AG04450 (cell line): ENCODE measurements at regions not wholly inside any gene's neighbourhood (a gene's known extent, or its start where the extent isn't known, plus 50 kb on each side); places are given as distances from the start of the nearest gene placed in this dataset.

Experiments used
- CTCF ChIA-PET: fragments of 300-600, 350-600 bp; formaldehyde crosslinking; extraction: SDS; loops from one replicate; lab custom pipeline; 2022; ENCODE audit warnings: antibody characterized with exemption, inconsistent platforms; lab: Charles Lee
- POLR2A ChIA-PET: fragments of 350-600 bp; formaldehyde crosslinking; extraction: SDS; loops from one replicate; lab custom pipeline; 2021; ENCODE audit warnings: antibody characterized with exemption, inconsistent platforms; lab: Yijun Ruan, JAX
- DNase-seq: peaks from one replicate; pipeline ENCODE4 v3.0.0-alpha.2; 2011; ENCODE audit warnings: low read depth, low spot score
- H3K27ac ChIP-seq: one replicate; pipeline ENCODE4 v1.5.1; 2012; ENCODE audit warnings: low read depth, low read length, control low read depth
- H3K27me3 ChIP-seq: one replicate; pipeline ENCODE4 v1.6.0; 2012; ENCODE audit warnings: low read length; ENCODE audit not compliant: control insufficient read depth, insufficient read depth
- H3K4me3 ChIP-seq: 2 replicates; pipeline ENCODE4 v1.5.1; 2011; ENCODE audit warnings: mild to moderate bottlenecking, low read depth, low read length, control low read depth
- H3K9me3 ChIP-seq: 2 replicates; pipeline ENCODE4 v1.5.1; 2012; ENCODE audit warnings: low read length; ENCODE audit not compliant: control insufficient read depth, insufficient read depth
- TF ChIP-seq, protein P1 (sequence below): IDR thresholded peaks from 2 replicates; pipeline ENCODE4 v1.5.1; 2011; ENCODE audit warnings: low read depth, low read length, control low read depth, inconsistent platforms

DNA sequence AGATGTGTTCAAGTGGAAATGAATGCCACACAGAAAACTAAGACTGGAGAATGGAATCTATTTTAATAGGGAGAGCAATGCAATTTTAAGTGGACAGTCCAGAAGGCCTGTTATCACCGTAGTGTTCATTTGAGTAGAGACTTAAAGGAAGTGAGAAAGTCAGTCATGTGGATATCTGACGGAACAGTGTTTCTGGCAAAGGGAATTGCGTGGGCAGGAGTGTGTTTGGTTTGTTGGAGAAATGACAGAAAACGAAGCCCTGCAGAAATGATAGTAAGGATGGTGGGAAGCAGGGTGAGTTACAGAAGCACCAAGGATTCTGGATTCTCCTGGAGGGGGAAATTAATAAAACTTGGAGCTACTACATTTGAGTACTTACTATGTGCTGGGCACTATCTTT, 776.6 kb downstream of the MED13L start:
- TF ChIP-seq, protein P1, sequence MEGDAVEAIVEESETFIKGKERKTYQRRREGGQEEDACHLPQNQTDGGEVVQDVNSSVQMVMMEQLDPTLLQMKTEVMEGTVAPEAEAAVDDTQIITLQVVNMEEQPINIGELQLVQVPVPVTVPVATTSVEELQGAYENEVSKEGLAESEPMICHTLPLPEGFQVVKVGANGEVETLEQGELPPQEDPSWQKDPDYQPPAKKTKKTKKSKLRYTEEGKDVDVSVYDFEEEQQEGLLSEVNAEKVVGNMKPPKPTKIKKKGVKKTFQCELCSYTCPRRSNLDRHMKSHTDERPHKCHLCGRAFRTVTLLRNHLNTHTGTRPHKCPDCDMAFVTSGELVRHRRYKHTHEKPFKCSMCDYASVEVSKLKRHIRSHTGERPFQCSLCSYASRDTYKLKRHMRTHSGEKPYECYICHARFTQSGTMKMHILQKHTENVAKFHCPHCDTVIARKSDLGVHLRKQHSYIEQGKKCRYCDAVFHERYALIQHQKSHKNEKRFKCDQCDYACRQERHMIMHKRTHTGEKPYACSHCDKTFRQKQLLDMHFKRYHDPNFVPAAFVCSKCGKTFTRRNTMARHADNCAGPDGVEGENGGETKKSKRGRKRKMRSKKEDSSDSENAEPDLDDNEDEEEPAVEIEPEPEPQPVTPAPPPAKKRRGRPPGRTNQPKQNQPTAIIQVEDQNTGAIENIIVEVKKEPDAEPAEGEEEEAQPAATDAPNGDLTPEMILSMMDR = no peak
- Histone ChIP-seq H3K27ac (no peak overlapping the region), H3K4me3 (no peak overlapping the region), H3K27me3 (no peaks in the 10 kb centered on the region), H3K9me3 (no peaks in the 10 kb centered on the region)
- no peak for DNase-seq
- CTCF ChIA-PET = no interaction called here
- POLR2A ChIA-PET = no interaction called here

- DNase-seq = no peak
- ChIA-PET CTCF (interaction anchor here (0.6 kb wide), 2 partner anchors 82 to 110 kb away, joined by 3 to 4 read pairs; no protein-coding TSS in a partner anchor), POLR2A (no interaction called here)
- H3K4me3 ChIP-seq = no peak overlapping the region
- H3K27me3 ChIP-seq = peaks cover 2% of the 10 kb centered on the region
- TF ChIP-seq, protein P1 = no peak
- H3K27ac ChIP-seq = no peak overlapping the region
- H3K9me3 ChIP-seq = 0 out of 2 replicates have a peak, but pooled peaks cover 2% of the 10 kb centered on the region
Observed at GRCh38 chr12:115495300-115495699, 782.2 kb downstream of the MED13L start.

GRCh38 chr12:115492553-115492952, 784.9 kb downstream of the MED13L start:
- no peak overlapping the region for H3K27ac ChIP-seq
- CTCF ChIA-PET = no interaction called here
- H3K9me3 ChIP-seq = 0 out of 2 replicates have a peak, but pooled peaks cover 2% of the 10 kb centered on the region
- H3K4me3 ChIP-seq = no peak overlapping the region
- POLR2A ChIA-PET = no interaction called here
- no peak for DNase-seq
- peaks cover 12% of the 10 kb centered on the region for H3K27me3 ChIP-seq
- TF ChIP-seq, protein P1 = no peak

DNA sequence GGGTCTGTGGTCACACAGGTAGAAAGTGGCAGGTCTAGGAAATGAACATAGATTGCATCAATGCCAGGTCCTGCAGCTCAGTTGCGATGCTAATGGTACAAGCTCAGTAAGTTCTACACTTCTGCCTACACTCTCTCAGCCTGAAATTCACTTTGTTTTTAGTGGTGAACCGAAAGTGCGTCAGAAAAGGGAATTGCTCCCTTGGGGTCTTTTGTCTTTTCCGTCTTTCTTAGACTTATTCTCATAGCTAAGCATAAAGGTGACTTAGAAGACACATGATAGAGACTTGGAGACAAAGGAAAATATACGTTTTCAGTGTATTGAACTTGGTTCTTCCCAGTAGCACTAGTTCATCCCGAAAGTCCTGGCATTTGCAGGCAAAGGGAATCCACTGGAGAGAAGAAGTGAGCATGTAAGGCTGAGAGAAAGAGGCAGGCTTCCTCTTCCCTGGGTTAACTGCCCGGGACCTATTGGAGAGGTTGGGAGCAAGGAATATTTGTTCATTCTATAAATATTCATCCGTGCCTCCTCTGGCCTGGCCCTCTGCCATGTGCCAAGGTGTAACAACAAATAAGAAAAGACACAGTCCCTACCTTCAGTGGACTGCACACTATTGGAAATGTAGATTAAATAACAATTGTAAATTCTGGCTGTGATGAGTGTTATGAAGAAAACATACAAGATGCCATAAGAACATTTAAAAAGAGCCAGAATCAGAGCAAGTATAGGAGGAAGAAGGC, 785.8 kb downstream of the MED13L start:
- ChIA-PET CTCF (no interaction called here), POLR2A (no interaction called here)
- TF ChIP-seq, protein P1 = no peak
- DNase-seq = no peak
- Histone ChIP-seq H3K27me3 (peaks cover 15% of the 10 kb centered on the region), H3K27ac (no peak overlapping the region), H3K4me3 (no peak overlapping the region), H3K9me3 (0 out of 2 replicates have a peak, but pooled peaks cover 2% of the 10 kb centered on the region)

- POLR2A ChIA-PET = no interaction called here
- Histone ChIP-seq H3K4me3 (no peak overlapping the region), H3K27me3 (peaks cover 15% of the 10 kb centered on the region), H3K9me3 (0 out of 2 replicates have a peak, but pooled peaks cover 2% of the 10 kb centered on the region), H3K27ac (no peak overlapping the region)
- TF ChIP-seq, protein P1 = no peak
- CTCF ChIA-PET = no interaction called here
- no peak for DNase-seq
Observed at GRCh38 chr12:115489253-115489652, 788.2 kb downstream of the MED13L start.
